ENCODE measurements at regions not wholly inside any gene's neighbourhood (a gene's known extent, or its start where the extent isn't known, plus 50 kb on each side); places are given as distances from the start of the nearest gene placed in this dataset.
"Not testable (repeated sequence)": the region's sequence is repeated elsewhere in the genome, so short reads cannot be mapped to it uniquely, and the experiment has no call there.

GRCh38 chr2:64274399-64275173 lies 130.4 kb upstream of the PELI1 start:
- no peak for TF ChIP-seq CTCF (IDR thresholded peaks at IDR 0.05; ENCODE audit: low read depth, low read length)
- no peak overlapping the region for H3K4me3 ChIP-seq (ENCODE audit: low read depth, low read length)

- no peak overlapping the region for H3K4me3 ChIP-seq (ENCODE audit: low read depth, low read length)
- no peak for TF ChIP-seq CTCF (IDR thresholded peaks at IDR 0.05; ENCODE audit: low read depth, low read length)
These were observed 130.9 kb upstream of the PELI1 start for GRCh38 chr2:64275174-64275466.

GRCh38 chr2:64276417-64277095 lies 132.3 kb upstream of the PELI1 start:
- TF ChIP-seq CTCF (IDR thresholded peaks at IDR 0.05; ENCODE audit: low read depth, low read length), result no peak
- H3K4me3 ChIP-seq (ENCODE audit: low read depth, low read length), result no peak overlapping the region

- TF ChIP-seq CTCF (IDR thresholded peaks at IDR 0.05; ENCODE audit: low read depth, low read length), result no peak
- no peak overlapping the region for H3K4me3 ChIP-seq (ENCODE audit: low read depth, low read length)
These were observed 133.1 kb upstream of the PELI1 start for GRCh38 chr2:64277101-64277849.

- not testable (repeated sequence) for H3K4me3 ChIP-seq (ENCODE audit: low read depth, low read length)
These were observed 136.6 kb upstream of the PELI1 start for GRCh38 chr2:64280812-64281211.

GRCh38 chr2:64283006-64283570 lies 138.9 kb upstream of the PELI1 start:
- no peak for TF ChIP-seq CTCF (IDR thresholded peaks at IDR 0.05; ENCODE audit: low read depth, low read length)
- H3K4me3 ChIP-seq (ENCODE audit: low read depth, low read length), result no peak overlapping the region

- no peak for TF ChIP-seq CTCF (IDR thresholded peaks at IDR 0.05; ENCODE audit: low read depth, low read length)
- no peak overlapping the region for H3K4me3 ChIP-seq (ENCODE audit: low read depth, low read length)
These were observed 139.6 kb upstream of the PELI1 start for GRCh38 chr2:64283641-64284361.
